ENCODE measurements at regions not wholly inside any gene's neighbourhood (a gene's known extent, or its start where the extent isn't known, plus 50 kb on each side); places are given as distances from the start of the nearest gene placed in this dataset.

DNA sequence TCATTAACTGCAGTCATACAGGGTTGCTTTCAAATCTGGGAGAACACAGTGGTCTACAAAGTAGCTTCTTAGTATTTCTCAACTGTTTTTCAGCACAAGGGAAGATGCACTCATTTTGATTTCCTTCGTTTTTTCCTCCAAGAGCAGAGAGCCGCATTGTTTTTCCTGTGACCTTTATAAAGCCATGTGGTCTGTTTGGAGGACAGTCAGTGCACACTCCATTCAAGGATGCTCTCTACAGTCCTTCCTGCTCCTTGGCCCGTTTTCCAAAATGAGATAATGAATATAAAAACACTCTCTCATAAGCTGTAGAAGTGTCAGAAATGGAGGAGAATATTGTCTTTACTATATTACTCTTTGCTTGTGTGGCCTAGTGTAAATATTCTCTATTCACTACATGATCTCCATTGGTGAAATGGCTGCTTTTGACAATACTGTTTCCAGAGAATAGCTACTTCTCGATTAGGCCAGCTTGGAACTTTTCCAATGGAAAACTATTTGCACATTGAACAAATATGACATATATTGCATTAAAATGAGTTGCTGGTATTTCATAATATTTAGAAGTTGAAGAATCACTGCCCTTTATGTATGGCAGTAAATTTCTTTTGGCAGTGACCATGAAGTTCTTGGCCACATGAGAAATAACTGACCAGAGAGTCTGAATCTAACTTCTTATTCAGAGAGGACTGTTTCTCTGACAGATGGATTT, 393.1 kb upstream of the RGS6 start:
- FAIRE-seq: no peak
- H3K27ac ChIP-seq (ENCODE audit: low read depth in 2 of 2, low read length in 2 of 2): no peak overlapping the region

DNA sequence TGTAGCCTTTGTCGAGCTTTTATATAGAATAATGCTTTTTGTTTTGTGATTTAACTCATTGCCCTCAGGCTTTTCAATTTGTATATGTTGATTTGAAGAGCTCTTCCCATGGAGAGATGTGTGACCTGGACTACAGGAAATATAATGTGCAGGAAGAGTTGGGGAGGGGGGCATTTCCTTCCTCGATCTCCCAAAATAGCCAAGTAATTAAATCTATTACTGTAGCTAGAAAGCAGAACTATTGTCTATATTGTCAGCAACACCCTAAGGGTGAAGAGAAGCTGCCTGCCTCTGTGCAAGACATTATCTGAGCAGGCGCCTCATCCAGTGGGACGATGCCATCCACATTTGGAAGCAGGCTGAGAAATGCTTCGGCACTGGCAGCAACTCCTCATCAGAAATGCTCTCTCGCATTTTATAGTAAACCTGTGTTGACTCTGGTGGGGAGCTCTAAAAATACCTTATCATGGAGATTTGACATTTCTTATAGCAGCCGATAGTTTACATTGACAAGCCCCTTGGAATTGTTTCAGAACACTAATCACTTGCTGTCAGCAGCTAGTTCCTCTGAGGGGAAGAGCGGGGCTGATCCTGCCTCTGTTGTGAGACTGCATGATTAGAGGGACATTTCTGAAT, 392.5 kb upstream of the RGS6 start:
- TF ChIP-seq, protein P1, sequence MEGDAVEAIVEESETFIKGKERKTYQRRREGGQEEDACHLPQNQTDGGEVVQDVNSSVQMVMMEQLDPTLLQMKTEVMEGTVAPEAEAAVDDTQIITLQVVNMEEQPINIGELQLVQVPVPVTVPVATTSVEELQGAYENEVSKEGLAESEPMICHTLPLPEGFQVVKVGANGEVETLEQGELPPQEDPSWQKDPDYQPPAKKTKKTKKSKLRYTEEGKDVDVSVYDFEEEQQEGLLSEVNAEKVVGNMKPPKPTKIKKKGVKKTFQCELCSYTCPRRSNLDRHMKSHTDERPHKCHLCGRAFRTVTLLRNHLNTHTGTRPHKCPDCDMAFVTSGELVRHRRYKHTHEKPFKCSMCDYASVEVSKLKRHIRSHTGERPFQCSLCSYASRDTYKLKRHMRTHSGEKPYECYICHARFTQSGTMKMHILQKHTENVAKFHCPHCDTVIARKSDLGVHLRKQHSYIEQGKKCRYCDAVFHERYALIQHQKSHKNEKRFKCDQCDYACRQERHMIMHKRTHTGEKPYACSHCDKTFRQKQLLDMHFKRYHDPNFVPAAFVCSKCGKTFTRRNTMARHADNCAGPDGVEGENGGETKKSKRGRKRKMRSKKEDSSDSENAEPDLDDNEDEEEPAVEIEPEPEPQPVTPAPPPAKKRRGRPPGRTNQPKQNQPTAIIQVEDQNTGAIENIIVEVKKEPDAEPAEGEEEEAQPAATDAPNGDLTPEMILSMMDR (IDR thresholded peaks at IDR 0.05; ENCODE audit: borderline replicate concordance, extremely low read depth, insufficient read depth): no peak
- intact Hi-C loops (cut with DNase I): no loop called here
- Histone ChIP-seq H3K27ac (ENCODE audit: low read depth in 2 of 2, low read length in 2 of 2) (no peak overlapping the region), H3K4me1 (ENCODE audit: control insufficient read depth in 2 of 3, insufficient read depth in 2 of 3, low read depth in 1 of 3, low read length in 3 of 3) (peaks cover 0 to 3% (median 2%) of the 10 kb centered on the region in 3 donors), H3K9me3 (ENCODE audit: control insufficient read depth in 2 of 3, insufficient read depth in 1 of 3, low read length in 3 of 3) (no peaks in the 10 kb centered on the region), H3K27me3 (ENCODE audit: control insufficient read depth, insufficient read depth, low read length) (no peaks in the 10 kb centered on the region), H3K9ac (ENCODE audit: low read length in 3 of 3) (no peak overlapping the region), H3K36me3 (ENCODE audit: control insufficient read depth in 2 of 3, insufficient read depth in 3 of 3, low read length in 3 of 3) (no peaks in the 10 kb centered on the region), H3K4me3 (ENCODE audit: low read length in 3 of 3) (no peak overlapping the region)
- no peak for DNase-seq
- FAIRE-seq: no peak

More for the DNA sequence above, 393.1 kb upstream of the RGS6 start:
- TF ChIP-seq, protein P1 (IDR thresholded peaks at IDR 0.05; ENCODE audit: borderline replicate concordance, extremely low read depth, insufficient read depth): no peak
- Histone ChIP-seq H3K4me1 (ENCODE audit: control insufficient read depth in 2 of 3, insufficient read depth in 2 of 3, low read depth in 1 of 3, low read length in 3 of 3) (peaks cover 0 to 3% (median 2%) of the 10 kb centered on the region in 3 donors), H3K27me3 (ENCODE audit: control insufficient read depth, insufficient read depth, low read length) (no peaks in the 10 kb centered on the region), H3K9ac (ENCODE audit: low read length in 3 of 3) (no peak overlapping the region), H3K4me3 (ENCODE audit: low read length in 3 of 3) (no peak overlapping the region), H3K9me3 (ENCODE audit: control insufficient read depth in 2 of 3, insufficient read depth in 1 of 3, low read length in 3 of 3) (no peaks in the 10 kb centered on the region), H3K36me3 (ENCODE audit: control insufficient read depth in 2 of 3, insufficient read depth in 3 of 3, low read length in 3 of 3) (no peaks in the 10 kb centered on the region)
- peak in 1 of 5 donors; percentile 53 for DNase-seq
- intact Hi-C loops (cut with DNase I): no loop called here

DNA sequence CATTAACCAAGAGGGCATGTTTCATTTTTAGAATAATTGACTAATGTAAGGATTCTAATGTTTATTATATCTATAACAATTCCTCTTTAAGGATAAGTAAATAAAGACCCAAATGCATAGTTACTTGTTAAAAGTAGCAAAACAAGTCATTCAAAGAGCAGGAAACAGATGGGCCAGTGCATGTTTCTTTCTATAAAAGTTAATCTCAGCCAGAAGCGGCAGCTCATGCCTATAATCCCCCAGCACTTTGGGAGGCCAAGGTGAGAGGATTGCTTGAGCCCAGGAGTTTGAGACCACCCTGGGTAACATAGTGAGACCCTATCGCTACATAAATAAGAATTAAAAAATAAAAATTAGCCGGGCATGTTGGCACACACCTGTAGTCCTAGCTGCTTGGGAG, 391.0 kb upstream of the RGS6 start:
- H3K9ac ChIP-seq (ENCODE audit: low read length in 3 of 3): no peak overlapping the region
- peaks cover 0 to 2% (median 0%) of the 10 kb centered on the region in 3 donors for H3K4me1 ChIP-seq (ENCODE audit: control insufficient read depth in 2 of 3, insufficient read depth in 2 of 3, low read depth in 1 of 3, low read length in 3 of 3)

More for the DNA sequence above, 391.0 kb upstream of the RGS6 start:
- Histone ChIP-seq H3K27ac (ENCODE audit: low read depth in 2 of 2, low read length in 2 of 2) (no peak overlapping the region), H3K27me3 (ENCODE audit: control insufficient read depth, insufficient read depth, low read length) (no peaks in the 10 kb centered on the region), H3K4me3 (ENCODE audit: low read length in 3 of 3) (no peak overlapping the region), H3K36me3 (ENCODE audit: control insufficient read depth in 2 of 3, insufficient read depth in 3 of 3, low read length in 3 of 3) (no peaks in the 10 kb centered on the region), H3K9me3 (ENCODE audit: control insufficient read depth in 2 of 3, insufficient read depth in 1 of 3, low read length in 3 of 3) (no peaks in the 10 kb centered on the region)
- FAIRE-seq: no peak
- DNase-seq: no peak
- intact Hi-C loops (cut with DNase I): no loop called here
- TF ChIP-seq, protein P1 (IDR thresholded peaks at IDR 0.05; ENCODE audit: borderline replicate concordance, extremely low read depth, insufficient read depth): no peak

Data from kidney (tissue), 13 donors.